GM12875 (cell line): ENCODE measurements at regions not wholly inside any gene's neighbourhood (a gene's known extent, or its start where the extent isn't known, plus 50 kb on each side); places are given as distances from the start of the nearest gene placed in this dataset.

Experiments used
- H3K4me3 ChIP-seq: one replicate; pipeline ENCODE4 v1.5.1; 2011; ENCODE audit warnings: low read depth, low read length, control low read depth
- TF ChIP-seq, protein P1 (sequence below): IDR thresholded peaks from 2 replicates; pipeline ENCODE4 v1.5.1; 2011; ENCODE audit warnings: low read depth, mild to moderate bottlenecking, control low read depth, inconsistent platforms, low read length, moderate library complexity, borderline replicate concordance; ENCODE audit not compliant: insufficient read depth

- TF ChIP-seq, protein P1, sequence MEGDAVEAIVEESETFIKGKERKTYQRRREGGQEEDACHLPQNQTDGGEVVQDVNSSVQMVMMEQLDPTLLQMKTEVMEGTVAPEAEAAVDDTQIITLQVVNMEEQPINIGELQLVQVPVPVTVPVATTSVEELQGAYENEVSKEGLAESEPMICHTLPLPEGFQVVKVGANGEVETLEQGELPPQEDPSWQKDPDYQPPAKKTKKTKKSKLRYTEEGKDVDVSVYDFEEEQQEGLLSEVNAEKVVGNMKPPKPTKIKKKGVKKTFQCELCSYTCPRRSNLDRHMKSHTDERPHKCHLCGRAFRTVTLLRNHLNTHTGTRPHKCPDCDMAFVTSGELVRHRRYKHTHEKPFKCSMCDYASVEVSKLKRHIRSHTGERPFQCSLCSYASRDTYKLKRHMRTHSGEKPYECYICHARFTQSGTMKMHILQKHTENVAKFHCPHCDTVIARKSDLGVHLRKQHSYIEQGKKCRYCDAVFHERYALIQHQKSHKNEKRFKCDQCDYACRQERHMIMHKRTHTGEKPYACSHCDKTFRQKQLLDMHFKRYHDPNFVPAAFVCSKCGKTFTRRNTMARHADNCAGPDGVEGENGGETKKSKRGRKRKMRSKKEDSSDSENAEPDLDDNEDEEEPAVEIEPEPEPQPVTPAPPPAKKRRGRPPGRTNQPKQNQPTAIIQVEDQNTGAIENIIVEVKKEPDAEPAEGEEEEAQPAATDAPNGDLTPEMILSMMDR, result no peak
- no peak overlapping the region for H3K4me3 ChIP-seq
Measured at GRCh38 chr1:233734456-233734855, 120.5 kb downstream of the KCNK1 start.

- TF ChIP-seq, protein P1, result no peak
- H3K4me3 ChIP-seq, result no peak overlapping the region
Measured at GRCh38 chr1:233735331-233735730, 121.4 kb downstream of the KCNK1 start.

DNA sequence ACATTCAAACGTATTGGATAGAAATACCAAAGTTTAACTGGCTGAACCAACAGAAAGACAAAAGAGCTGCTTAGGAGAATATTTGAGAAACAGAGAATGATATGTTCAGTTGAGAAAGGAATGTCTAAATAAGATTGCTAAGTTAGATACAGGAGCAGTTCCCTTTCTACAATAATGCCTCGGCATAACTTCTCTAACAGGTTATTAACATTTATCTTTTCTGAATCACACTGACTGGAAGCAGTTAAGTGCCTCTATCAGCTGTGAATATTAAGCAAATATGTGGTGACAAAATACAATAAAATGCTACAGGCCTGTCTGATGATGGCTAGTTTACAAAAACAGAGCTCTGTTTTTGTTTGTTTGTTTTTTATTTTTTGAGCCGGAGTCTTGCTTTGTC lies 121.9 kb downstream of the KCNK1 start:
- H3K4me3 ChIP-seq, result no peak overlapping the region
- TF ChIP-seq, protein P1, result no peak

GRCh38 chr1:233737341-233737740 lies 123.4 kb downstream of the KCNK1 start:
- TF ChIP-seq, protein P1, result no peak
- no peak overlapping the region for H3K4me3 ChIP-seq

GRCh38 chr1:233738396-233738795 lies 124.5 kb downstream of the KCNK1 start:
- TF ChIP-seq, protein P1, result no peak
- H3K4me3 ChIP-seq, result no peak overlapping the region

- TF ChIP-seq, protein P1, result no peak
Measured at GRCh38 chr1:233738850-233739249, 124.9 kb downstream of the KCNK1 start.

GRCh38 chr1:233744779-233745513 lies 131.0 kb downstream of the KCNK1 start:
- H3K4me3 ChIP-seq, result no peak overlapping the region
- TF ChIP-seq, protein P1, result no peak

More at GRCh38 chr1:233738850-233739249, 124.9 kb downstream of the KCNK1 start:
- H3K4me3 ChIP-seq, result no peak overlapping the region
